ENCODE measurements at regions not wholly inside any gene's neighbourhood (a gene's known extent, or its start where the extent isn't known, plus 50 kb on each side); places are given as distances from the start of the nearest gene placed in this dataset.
A peak's percentile ranks its signal among the peaks of the same experiment; 100 is the strongest.

GRCh38 chr12:111303531-111303930 lies 65.4 kb downstream of the PHETA1 start:
- in situ Hi-C loops (cut with MboI; ENCODE audit: low pct_ligation_motif_present in 1 of 4, low pct_unique_long_range_greater_than_20kb in 1 of 4, low sequenced_read_pairs in 3 of 4) (loop anchor here (10.0 to 25.0 kb wide), 5 partner anchors 266 to 369 kb away; partner anchors contain the start of gene CUX2 (in 2 of the 4)), intact Hi-C loops (cut with DNase I; ENCODE audit: low total_unique reads) (no loop called here)
- H3K27me3 ChIP-seq, result no peaks in the 10 kb centered on the region
- H3K4me3 ChIP-seq, result no peak overlapping the region
- peaks cover 20 to 24% of the 10 kb centered on the region in 2 donors for H3K9me3 ChIP-seq
- 57 to 80% methylated on average over 1 to 3 of the region's 3 CpGs for WGBS, 2 donors (ENCODE audit: low coverage in 1 of 2)
- no peaks in the 10 kb centered on the region for H3K4me1 ChIP-seq
- H3K27ac ChIP-seq, result no peak overlapping the region
- TF ChIP-seq POLR2A (IDR thresholded peaks at IDR 0.05), result no peak
- TF ChIP-seq, protein P1, sequence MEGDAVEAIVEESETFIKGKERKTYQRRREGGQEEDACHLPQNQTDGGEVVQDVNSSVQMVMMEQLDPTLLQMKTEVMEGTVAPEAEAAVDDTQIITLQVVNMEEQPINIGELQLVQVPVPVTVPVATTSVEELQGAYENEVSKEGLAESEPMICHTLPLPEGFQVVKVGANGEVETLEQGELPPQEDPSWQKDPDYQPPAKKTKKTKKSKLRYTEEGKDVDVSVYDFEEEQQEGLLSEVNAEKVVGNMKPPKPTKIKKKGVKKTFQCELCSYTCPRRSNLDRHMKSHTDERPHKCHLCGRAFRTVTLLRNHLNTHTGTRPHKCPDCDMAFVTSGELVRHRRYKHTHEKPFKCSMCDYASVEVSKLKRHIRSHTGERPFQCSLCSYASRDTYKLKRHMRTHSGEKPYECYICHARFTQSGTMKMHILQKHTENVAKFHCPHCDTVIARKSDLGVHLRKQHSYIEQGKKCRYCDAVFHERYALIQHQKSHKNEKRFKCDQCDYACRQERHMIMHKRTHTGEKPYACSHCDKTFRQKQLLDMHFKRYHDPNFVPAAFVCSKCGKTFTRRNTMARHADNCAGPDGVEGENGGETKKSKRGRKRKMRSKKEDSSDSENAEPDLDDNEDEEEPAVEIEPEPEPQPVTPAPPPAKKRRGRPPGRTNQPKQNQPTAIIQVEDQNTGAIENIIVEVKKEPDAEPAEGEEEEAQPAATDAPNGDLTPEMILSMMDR (IDR thresholded peaks at IDR 0.05), result no peak
- TF ChIP-seq POLR2AphosphoS5 (IDR thresholded peaks at IDR 0.05), result no peak
- no peak for TF ChIP-seq EP300 (IDR thresholded peaks at IDR 0.05; ENCODE audit: low read depth)
- H3K36me3 ChIP-seq, result no peaks in the 10 kb centered on the region
- DNase-seq, result no peak

- 0 to 45% methylated on average over 2 to 11 of the region's 14 CpGs for WGBS, 2 donors (ENCODE audit: low coverage in 1 of 2)
- in situ Hi-C loops (cut with MboI; ENCODE audit: low pct_ligation_motif_present in 1 of 4, low pct_unique_long_range_greater_than_20kb in 1 of 4, low sequenced_read_pairs in 3 of 4), result no loop called here
- TF ChIP-seq EP300 (IDR thresholded peaks at IDR 0.05; ENCODE audit: low read depth) (no peak), POLR2A (IDR thresholded peaks at IDR 0.05) (no peak), POLR2AphosphoS5 (IDR thresholded peaks at IDR 0.05) (no peak)
- TF ChIP-seq, protein P1 (IDR thresholded peaks at IDR 0.05), result peak; percentile 49 to 75 (median 58)
Observed at GRCh38 chr12:111298582-111299436, 70.1 kb downstream of the PHETA1 start.

GRCh38 chr12:111297703-111298426 lies 71.0 kb downstream of the PHETA1 start:
- WGBS, 2 donors (ENCODE audit: low coverage in 1 of 2), result 81 to 100% methylated on average over 1 to 12 of the region's 12 CpGs
- no peak for DNase-seq
- TF ChIP-seq POLR2A (IDR thresholded peaks at IDR 0.05) (no peak), POLR2AphosphoS5 (IDR thresholded peaks at IDR 0.05) (no peak), EP300 (IDR thresholded peaks at IDR 0.05; ENCODE audit: low read depth) (no peak)
- TF ChIP-seq, protein P1 (IDR thresholded peaks at IDR 0.05), result no peak
- H3K27ac ChIP-seq, result no peak overlapping the region
- in situ Hi-C loops (cut with MboI; ENCODE audit: low pct_ligation_motif_present in 1 of 4, low pct_unique_long_range_greater_than_20kb in 1 of 4, low sequenced_read_pairs in 3 of 4) (no loop called here), intact Hi-C loops (cut with DNase I; ENCODE audit: low total_unique reads) (no loop called here)
- H3K9me3 ChIP-seq, result no peaks in the 10 kb centered on the region
- no peaks in the 10 kb centered on the region for H3K36me3 ChIP-seq
- H3K4me1 ChIP-seq, result no peaks in the 10 kb centered on the region
- H3K27me3 ChIP-seq, result no peaks in the 10 kb centered on the region
- no peak overlapping the region for H3K4me3 ChIP-seq

More at GRCh38 chr12:111298582-111299436, 70.1 kb downstream of the PHETA1 start:
- Histone ChIP-seq H3K27me3 (no peaks in the 10 kb centered on the region), H3K27ac (no peak overlapping the region), H3K36me3 (no peaks in the 10 kb centered on the region), H3K4me1 (no peaks in the 10 kb centered on the region), H3K4me3 (no peak overlapping the region), H3K9me3 (peaks cover under 1 to 4% of the 10 kb centered on the region in 2 donors)
- peak; percentile 31 for DNase-seq
- intact Hi-C loops (cut with DNase I; ENCODE audit: low total_unique reads), result no loop called here

- Histone ChIP-seq H3K27ac (no peak overlapping the region), H3K4me1 (no peaks in the 10 kb centered on the region), H3K27me3 (no peaks in the 10 kb centered on the region), H3K36me3 (no peaks in the 10 kb centered on the region), H3K4me3 (no peak overlapping the region), H3K9me3 (no peaks in the 10 kb centered on the region)
- DNase-seq, result no peak
- TF ChIP-seq POLR2A (IDR thresholded peaks at IDR 0.05) (no peak), EP300 (IDR thresholded peaks at IDR 0.05; ENCODE audit: low read depth) (no peak), POLR2AphosphoS5 (IDR thresholded peaks at IDR 0.05) (no peak)
- TF ChIP-seq, protein P1 (IDR thresholded peaks at IDR 0.05), result no peak
- in situ Hi-C loops (cut with MboI; ENCODE audit: low pct_ligation_motif_present in 1 of 4, low pct_unique_long_range_greater_than_20kb in 1 of 4, low sequenced_read_pairs in 3 of 4) (no loop called here), intact Hi-C loops (cut with DNase I; ENCODE audit: low total_unique reads) (no loop called here)
- WGBS, 2 donors (ENCODE audit: low coverage in 1 of 2), result 68 to 78% methylated on average over 5 to 7 of the region's 7 CpGs
Observed at GRCh38 chr12:111296906-111297463, 71.9 kb downstream of the PHETA1 start.

All from transverse colon (tissue), 4 donors.